GM12874 (cell line): ENCODE measurements at regions not wholly inside any gene's neighbourhood (a gene's known extent, or its start where the extent isn't known, plus 50 kb on each side); places are given as distances from the start of the nearest gene placed in this dataset.

ENCODE experiments used
- CTCF ChIP-seq: IDR thresholded peaks from 2 replicates; pipeline ENCODE4 v1.5.1; 2011; ENCODE audit warnings: low read depth, mild to moderate bottlenecking, control low read depth, low read length, moderate library complexity; ENCODE audit not compliant: insufficient read depth

- TF ChIP-seq CTCF = no peak
Measured at GRCh38 chrX:40871385-40872082, 136.2 kb upstream of the MED14 start.

GRCh38 chrX:40872351-40872750 is 137.0 kb upstream of the MED14 start:
- TF ChIP-seq CTCF = no peak

- no peak for TF ChIP-seq CTCF
Measured at GRCh38 chrX:40875476-40875875, 140.1 kb upstream of the MED14 start.

GRCh38 chrX:40877887-40878286 is 142.5 kb upstream of the MED14 start:
- no peak for TF ChIP-seq CTCF

GRCh38 chrX:40878766-40879165 is 143.4 kb upstream of the MED14 start:
- TF ChIP-seq CTCF = no peak

- TF ChIP-seq CTCF = no peak
Measured at GRCh38 chrX:40880712-40881111, 145.4 kb upstream of the MED14 start.

GRCh38 chrX:40883021-40883619 is 147.8 kb upstream of the MED14 start:
- no peak for TF ChIP-seq CTCF
